ENCODE measurements at regions not wholly inside any gene's neighbourhood (a gene's known extent, or its start where the extent isn't known, plus 50 kb on each side); places are given as distances from the start of the nearest gene placed in this dataset.

GRCh38 chr18:41121116-41121826 is 833.8 kb upstream of the PIK3C3 start:
- TF ChIP-seq ZNF274 (IDR thresholded peaks at IDR 0.05; ENCODE audit: low read depth, low read length) (no peak), YY1 (IDR thresholded peaks at IDR 0.05; ENCODE audit: insufficient read depth, insufficient read length) (no peak), SUZ12 (IDR thresholded peaks at IDR 0.05; ENCODE audit: extremely low read depth, insufficient read depth, insufficient read length) (no peak)

All from NT2/D1 (cell line).